ENCODE measurements at regions not wholly inside any gene's neighbourhood (a gene's known extent, or its start where the extent isn't known, plus 50 kb on each side); places are given as distances from the start of the nearest gene placed in this dataset.

DNA sequence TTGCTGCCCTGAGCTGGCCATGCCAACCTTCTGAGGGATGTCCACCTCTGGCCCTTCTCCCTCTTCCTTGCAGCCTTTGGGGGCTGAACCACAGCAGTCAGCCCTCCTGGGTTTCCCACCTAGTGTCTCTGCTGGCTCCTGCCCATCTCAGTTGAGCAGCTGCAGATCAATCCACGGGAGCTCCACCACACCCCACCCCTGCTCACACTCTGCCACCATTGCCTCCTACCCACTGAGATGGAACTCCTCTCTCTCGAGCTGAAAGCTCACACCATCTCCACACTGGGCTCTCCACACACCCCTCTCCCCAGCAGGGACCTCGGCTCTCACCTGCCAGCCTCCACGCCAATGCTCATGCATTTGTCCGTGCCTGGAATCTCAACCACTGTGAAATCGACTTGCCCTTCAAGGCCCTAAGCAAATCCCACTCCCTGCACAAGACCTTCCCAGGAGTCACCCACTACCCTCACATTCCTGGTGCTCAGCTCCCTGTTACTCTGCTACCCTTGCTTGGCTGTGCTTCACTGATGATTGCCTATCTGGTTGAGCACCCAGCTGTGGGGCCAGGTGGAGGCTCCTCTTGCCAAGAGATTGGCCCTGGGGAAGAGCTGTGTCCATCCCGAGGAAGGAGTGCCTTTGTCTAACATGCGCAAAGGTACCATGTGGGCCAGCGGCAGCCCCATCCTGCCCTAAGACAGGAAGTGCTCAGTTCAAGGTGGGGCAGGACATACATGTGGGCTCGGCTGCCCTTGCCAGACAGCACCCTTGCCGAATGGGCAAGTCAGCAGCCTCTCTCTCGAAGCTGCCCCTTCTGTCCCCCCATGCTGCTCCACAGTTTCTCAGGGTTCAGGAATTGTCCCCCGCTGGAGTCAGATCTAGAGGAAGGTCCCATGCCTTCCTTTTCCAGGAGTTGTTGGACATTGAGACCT, 208.7 kb downstream of the CYP26B1 start:
- no peaks in the 10 kb centered on the region for H3K4me1 ChIP-seq (ENCODE audit: insufficient read depth)
- no peak for DNase-seq (ENCODE audit: extremely low spot score)
- whole genome bisulfite sequencing = 93% methylated on average over 13 of the region's 13 CpGs
- no peak overlapping the region for H3K27ac ChIP-seq (ENCODE audit: low read depth)
- no peak overlapping the region for H3K4me3 ChIP-seq (ENCODE audit: low read depth, low read length)
- H3K36me3 ChIP-seq (ENCODE audit: insufficient read depth) = no peaks in the 10 kb centered on the region

GRCh38 chr2:71938108-71938507, 209.6 kb downstream of the CYP26B1 start:
- DNase-seq (ENCODE audit: extremely low spot score) = no peak
- Histone ChIP-seq H3K27ac (ENCODE audit: low read depth) (no peak overlapping the region), H3K36me3 (ENCODE audit: insufficient read depth) (no peaks in the 10 kb centered on the region), H3K4me1 (ENCODE audit: insufficient read depth) (no peaks in the 10 kb centered on the region), H3K4me3 (ENCODE audit: low read depth, low read length) (no peak overlapping the region)
- WGBS = 93% methylated on average over 1 of the region's 1 CpG

DNA sequence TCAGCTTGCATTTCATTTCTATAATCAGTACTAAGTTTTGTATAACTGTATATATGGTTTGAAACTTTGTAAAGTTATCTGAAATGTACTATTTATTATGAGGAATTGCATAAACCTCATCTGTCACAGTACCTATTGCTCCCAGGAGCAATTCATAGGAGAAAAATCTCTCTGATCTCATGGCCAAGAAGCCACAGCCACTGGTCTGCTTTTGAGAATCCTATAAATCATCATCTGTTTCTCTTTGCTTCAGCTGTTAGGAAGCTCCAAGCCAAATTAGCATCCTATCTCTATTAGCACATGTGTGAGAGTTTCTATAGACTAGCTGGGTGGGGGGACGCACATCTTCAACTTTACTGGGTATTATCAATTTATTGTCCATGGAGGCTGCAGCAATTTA, 210.3 kb downstream of the CYP26B1 start:
- H3K4me1 ChIP-seq (ENCODE audit: insufficient read depth) = no peaks in the 10 kb centered on the region
- WGBS = 100% methylated on average over 1 of the region's 1 CpG
- H3K4me3 ChIP-seq (ENCODE audit: low read depth, low read length) = no peak overlapping the region
- no peak for DNase-seq (ENCODE audit: extremely low spot score)
- no peaks in the 10 kb centered on the region for H3K36me3 ChIP-seq (ENCODE audit: insufficient read depth)
- no peak overlapping the region for H3K27ac ChIP-seq (ENCODE audit: low read depth)

DNA sequence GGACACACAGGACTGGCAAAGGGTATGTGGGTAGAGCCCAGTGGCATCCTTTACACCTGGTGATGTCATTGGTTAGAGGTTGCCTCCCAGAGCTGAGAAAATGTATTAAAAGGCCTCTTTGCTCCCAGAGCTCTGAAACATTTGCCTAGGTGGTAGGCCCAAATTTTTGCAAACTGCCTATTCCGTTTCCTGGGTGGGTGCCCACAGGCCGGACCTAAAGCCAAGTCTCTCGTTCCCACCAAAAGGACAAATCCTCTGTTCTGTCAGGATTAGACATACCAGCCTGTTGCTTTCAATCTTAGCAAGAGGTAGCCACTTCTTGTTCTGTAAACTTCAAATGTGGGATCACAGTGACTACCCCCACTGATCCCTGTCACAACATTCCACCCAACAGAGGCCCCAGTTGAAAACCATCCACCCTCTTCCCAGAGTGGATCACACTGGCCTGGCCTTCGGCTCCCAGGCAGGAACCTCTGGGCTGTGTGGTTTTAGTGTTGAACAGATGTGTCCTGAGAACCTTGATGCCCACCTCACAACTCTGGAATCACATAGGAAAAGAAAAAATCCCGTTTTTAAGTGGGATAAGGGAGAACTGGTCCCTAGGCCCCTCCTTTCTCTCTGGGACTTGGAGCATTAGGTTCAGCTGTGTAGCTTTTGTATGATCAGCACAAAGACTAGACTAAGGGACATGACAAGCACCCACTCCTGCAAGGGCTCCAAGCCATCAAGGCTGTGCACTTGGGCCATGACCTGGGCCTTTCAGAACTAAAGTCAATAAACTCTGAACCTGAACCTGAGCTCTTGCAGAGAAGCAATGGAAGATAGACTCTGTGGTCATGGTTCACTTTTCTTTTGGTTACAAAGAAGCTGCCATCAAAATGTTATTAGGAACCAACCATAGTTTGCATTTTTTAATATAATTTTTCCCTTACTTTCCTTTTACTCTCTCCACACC, 211.3 kb downstream of the CYP26B1 start:
- DNase-seq (ENCODE audit: extremely low spot score) = no peak

GRCh38 chr2:71935262-71935848, 212.3 kb downstream of the CYP26B1 start:
- 39% methylated on average over 11 of the region's 11 CpGs for WGBS
- no peaks in the 10 kb centered on the region for H3K4me1 ChIP-seq (ENCODE audit: insufficient read depth)
- no peak overlapping the region for H3K27ac ChIP-seq (ENCODE audit: low read depth)
- H3K4me3 ChIP-seq (ENCODE audit: low read depth, low read length) = no peak overlapping the region
- no peaks in the 10 kb centered on the region for H3K36me3 ChIP-seq (ENCODE audit: insufficient read depth)
- DNase-seq (ENCODE audit: extremely low spot score) = no peak

More for the DNA sequence above, 211.3 kb downstream of the CYP26B1 start:
- no peaks in the 10 kb centered on the region for H3K36me3 ChIP-seq (ENCODE audit: insufficient read depth)
- no peak overlapping the region for H3K4me3 ChIP-seq (ENCODE audit: low read depth, low read length)
- H3K4me1 ChIP-seq (ENCODE audit: insufficient read depth) = no peaks in the 10 kb centered on the region
- H3K27ac ChIP-seq (ENCODE audit: low read depth) = no peak overlapping the region
- 89% methylated on average over 5 of the region's 5 CpGs for WGBS

DNA sequence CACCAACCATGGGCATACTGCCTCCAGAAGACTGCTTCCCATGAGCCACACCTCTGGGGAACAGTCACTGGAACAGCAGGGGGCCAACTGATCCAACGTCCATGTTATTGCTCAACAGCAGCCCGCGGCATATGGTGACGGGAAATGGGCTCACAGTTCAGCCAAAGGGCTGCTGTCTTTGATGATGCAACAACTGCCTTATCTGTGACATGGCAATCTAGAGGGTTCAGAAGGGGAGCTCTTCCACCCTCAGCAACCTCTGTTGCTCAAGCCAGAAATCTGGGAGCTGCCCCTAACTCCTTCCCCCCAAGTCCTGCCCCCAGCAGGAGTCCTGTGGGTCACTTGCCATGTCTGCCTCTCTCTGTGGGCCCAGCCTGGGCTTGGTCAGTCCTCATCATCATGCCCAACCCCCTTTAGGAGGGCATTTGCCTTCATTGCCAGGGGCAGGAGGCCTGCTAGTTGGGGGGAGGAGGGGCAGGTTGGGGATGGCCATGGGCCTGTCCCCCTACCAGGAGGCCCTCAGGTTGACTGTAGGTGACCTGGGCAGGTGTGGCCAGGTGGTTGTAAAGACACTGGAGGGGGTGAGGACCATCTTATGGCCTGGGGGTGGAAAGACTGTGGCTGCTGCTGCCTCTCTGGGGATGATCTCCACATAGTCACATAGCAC, 212.9 kb downstream of the CYP26B1 start:
- no peaks in the 10 kb centered on the region for H3K36me3 ChIP-seq (ENCODE audit: insufficient read depth)
- DNase-seq (ENCODE audit: extremely low spot score) = no peak
- H3K4me1 ChIP-seq (ENCODE audit: insufficient read depth) = no peaks in the 10 kb centered on the region
- H3K27ac ChIP-seq (ENCODE audit: low read depth) = no peak overlapping the region
- 69% methylated on average over 4 of the region's 4 CpGs for WGBS
- no peak overlapping the region for H3K4me3 ChIP-seq (ENCODE audit: low read depth, low read length)

DNA sequence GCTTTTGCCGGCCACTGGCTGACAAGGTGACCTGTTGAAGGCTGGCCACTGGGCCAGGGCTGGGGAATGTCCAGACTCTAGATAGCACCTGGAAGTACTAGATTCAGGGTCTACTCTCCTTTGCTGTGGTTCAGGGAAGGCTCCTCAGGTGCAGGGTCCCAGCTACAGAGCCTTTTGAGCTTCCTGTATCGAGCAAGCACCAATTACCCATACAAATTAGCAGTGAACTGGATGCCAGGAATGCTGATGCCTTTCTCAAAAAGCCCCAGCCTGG, 213.4 kb downstream of the CYP26B1 start:
- Histone ChIP-seq H3K4me3 (ENCODE audit: low read depth, low read length) (no peak overlapping the region), H3K36me3 (ENCODE audit: insufficient read depth) (no peaks in the 10 kb centered on the region), H3K27ac (ENCODE audit: low read depth) (no peak overlapping the region), H3K4me1 (ENCODE audit: insufficient read depth) (no peaks in the 10 kb centered on the region)
- DNase-seq (ENCODE audit: extremely low spot score) = no peak
- 93% methylated on average over 2 of the region's 2 CpGs for WGBS

- no peak overlapping the region for H3K27ac ChIP-seq (ENCODE audit: low read depth)
- WGBS = 82% methylated on average over 8 of the region's 8 CpGs
- DNase-seq (ENCODE audit: extremely low spot score) = no peak
- H3K4me1 ChIP-seq (ENCODE audit: insufficient read depth) = no peaks in the 10 kb centered on the region
- no peaks in the 10 kb centered on the region for H3K36me3 ChIP-seq (ENCODE audit: insufficient read depth)
- H3K4me3 ChIP-seq (ENCODE audit: low read depth, low read length) = no peak overlapping the region
These were observed 214.0 kb downstream of the CYP26B1 start for GRCh38 chr2:71933467-71934319.

GRCh38 chr2:71932780-71933466, 214.7 kb downstream of the CYP26B1 start:
- H3K4me3 ChIP-seq (ENCODE audit: low read depth, low read length) = no peak overlapping the region
- H3K4me1 ChIP-seq (ENCODE audit: insufficient read depth) = no peaks in the 10 kb centered on the region
- H3K36me3 ChIP-seq (ENCODE audit: insufficient read depth) = no peaks in the 10 kb centered on the region
- no peak for DNase-seq (ENCODE audit: extremely low spot score)
- H3K27ac ChIP-seq (ENCODE audit: low read depth) = no peak overlapping the region
- 95% methylated on average over 13 of the region's 13 CpGs for WGBS

DNA sequence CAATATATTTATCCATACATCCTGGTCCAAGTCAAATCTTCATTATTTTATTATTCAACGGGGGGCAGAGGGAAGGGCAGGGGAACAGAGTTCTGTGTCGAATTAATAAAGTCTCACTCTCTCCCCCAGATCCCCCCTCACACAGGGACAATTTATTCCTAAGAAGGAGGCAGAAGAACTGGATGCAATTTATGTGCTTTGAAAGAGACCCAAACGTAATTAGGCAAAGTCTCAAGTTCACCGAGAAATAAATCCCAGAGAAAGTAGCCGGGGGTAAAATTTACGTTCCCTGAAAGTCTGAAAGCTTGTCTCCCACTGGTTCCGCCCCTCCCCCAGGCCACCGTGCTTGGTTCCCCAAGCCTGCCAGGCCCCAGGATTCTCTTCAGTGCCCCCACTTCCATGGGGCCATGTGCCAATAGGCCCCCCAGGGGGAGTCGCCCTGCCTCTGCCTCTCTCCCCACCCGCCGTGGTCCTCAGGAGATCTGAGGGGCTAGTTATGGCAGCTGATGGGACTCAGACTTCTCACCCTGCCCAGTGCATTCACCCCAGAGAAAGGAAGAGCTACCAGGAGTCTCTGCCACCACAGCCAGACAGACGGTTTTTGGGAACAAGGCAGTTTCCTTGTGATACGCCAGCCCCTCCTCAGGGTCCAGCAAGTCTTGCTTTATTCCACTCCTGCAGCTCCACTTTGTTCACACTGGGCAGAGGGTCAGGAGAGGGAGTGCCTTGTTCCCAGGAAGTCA, 215.5 kb downstream of the CYP26B1 start:
- Histone ChIP-seq H3K27ac (ENCODE audit: low read depth) (no peak overlapping the region), H3K36me3 (ENCODE audit: insufficient read depth) (no peaks in the 10 kb centered on the region), H3K4me3 (ENCODE audit: low read depth, low read length) (no peak overlapping the region), H3K4me1 (ENCODE audit: insufficient read depth) (no peaks in the 10 kb centered on the region)
- 85% methylated on average over 13 of the region's 13 CpGs for WGBS
- DNase-seq (ENCODE audit: extremely low spot score) = no peak

DNA sequence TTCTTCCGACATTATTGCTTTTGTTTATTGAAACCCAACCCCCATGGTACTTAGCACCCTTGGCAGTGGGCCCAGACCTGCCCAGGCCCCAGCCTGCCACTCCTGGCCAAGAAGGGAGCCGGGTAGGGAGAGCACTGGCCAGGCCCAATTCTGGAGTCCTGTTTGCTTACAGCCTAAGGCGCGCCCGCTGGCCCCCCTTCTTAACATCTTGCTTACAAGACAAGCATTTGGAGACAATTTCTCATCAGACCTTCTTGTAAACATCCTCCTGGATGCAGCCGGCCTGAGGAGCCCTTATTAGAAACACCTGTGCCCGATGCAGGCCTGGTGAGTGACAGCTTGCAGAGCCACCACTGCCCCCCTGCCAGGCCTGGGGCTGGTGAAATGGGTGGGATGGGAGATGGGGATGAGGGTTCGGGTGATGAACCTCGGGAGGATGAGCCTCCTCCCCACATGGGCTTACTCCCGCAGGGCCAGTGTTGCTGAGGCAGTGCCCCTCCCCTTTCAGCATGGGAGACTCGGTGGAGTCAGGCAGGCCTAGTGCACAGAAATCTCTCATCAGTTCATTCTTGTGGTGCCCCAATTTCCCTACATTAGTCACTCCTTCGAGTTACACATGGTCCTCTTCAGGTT, 217.5 kb downstream of the CYP26B1 start:
- DNase-seq (ENCODE audit: extremely low spot score) = no peak
- no peak overlapping the region for H3K4me3 ChIP-seq (ENCODE audit: low read depth, low read length)
- no peaks in the 10 kb centered on the region for H3K36me3 ChIP-seq (ENCODE audit: insufficient read depth)
- no peak overlapping the region for H3K27ac ChIP-seq (ENCODE audit: low read depth)
- H3K4me1 ChIP-seq (ENCODE audit: insufficient read depth) = no peaks in the 10 kb centered on the region
- WGBS = 63% methylated on average over 12 of the region's 12 CpGs

Data from urinary bladder (tissue), 3 donors.